ENCODE measurements at regions not wholly inside any gene's neighbourhood (a gene's known extent, or its start where the extent isn't known, plus 50 kb on each side); places are given as distances from the start of the nearest gene placed in this dataset.

DNA sequence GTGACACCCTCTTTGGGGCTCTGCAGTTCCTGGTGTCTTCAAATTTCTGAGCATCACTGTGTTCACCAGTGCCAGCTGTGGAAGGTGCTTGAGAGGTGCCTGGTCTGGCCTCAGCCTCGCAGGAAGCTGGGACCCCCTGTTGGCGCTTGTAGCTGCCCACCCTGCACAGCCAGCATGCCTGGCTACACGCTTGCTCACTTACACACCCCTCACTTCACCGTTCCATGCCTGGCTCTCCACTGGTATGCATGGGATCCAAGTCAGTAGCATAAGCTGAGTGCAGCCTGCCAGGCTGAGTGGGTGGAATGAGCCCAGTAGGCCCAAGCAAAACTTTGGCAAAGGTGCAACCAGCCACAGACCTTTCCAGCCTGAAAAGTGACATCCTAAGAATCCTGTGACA lies 801.4 kb upstream of the PTPRD start:
- TF ChIP-seq EZH2 (IDR thresholded peaks at IDR 0.05; ENCODE audit: insufficient read depth, poor library complexity, severe bottlenecking) = no peak
- no peak for TF ChIP-seq EZH2phosphoT487 (IDR thresholded peaks at IDR 0.05; ENCODE audit: insufficient read depth, low read depth)

All from GM23248 (cell line).